HCT116 (cell line): ENCODE measurements at regions not wholly inside any gene's neighbourhood (a gene's known extent, or its start where the extent isn't known, plus 50 kb on each side); places are given as distances from the start of the nearest gene placed in this dataset.

Experiments
- ATAC-seq: fragments of 200-7000 bp; cut with Tn5 transposase; 2 replicates; pipeline ENCODE4 v1.9.1; 2020; ENCODE audit warnings: mild to moderate bottlenecking, moderate library complexity
- BruUV-seq: library from RNA; stranded (reverse); fragments of 400-500 nt; replicated peaks from 2 replicates; lab custom pipeline; 2021; lab: Mats Ljungman, UMichigan
- CTCF ChIA-PET: fragments of 300-600 bp; sonication (Branson Sonifier 250); formaldehyde crosslinking; loops from one replicate; lab custom pipeline; 2021; ENCODE audit warnings: antibody characterized with exemption; lab: Charles Lee
- POLR2A ChIA-PET: fragments of 300-600, 350-600 bp; sonication (Branson Sonifier 250); formaldehyde crosslinking; loops from one replicate; lab custom pipeline; 2021; ENCODE audit warnings: antibody characterized with exemption; lab: Charles Lee
- RAD21 ChIA-PET, 2 experiments: fragments of 300-600 bp; sonication (Branson Sonifier 250); formaldehyde crosslinking; loops; one replicate each; lab custom pipeline; 2023; ENCODE audit warnings: low total read pairs in 2 of 2; ENCODE audit not compliant: uncharacterized antibody in 2 of 2, unreplicated experiment in 2 of 2, low non-redundant PET in 1 of 2; lab: Charles Lee
- DNase-seq: peaks from one replicate; pipeline ENCODE4 v3.0.0-alpha.2; 2010; ENCODE audit warnings: low read depth, low spot score
- H2AFZ ChIP-seq: fragments of 200-600 bp; shearing (Covaris generic), sonication (generic); 2 replicates; pipeline ENCODE4 v1.6.1; 2017; ENCODE audit warnings: low read depth, mixed run types, mixed read lengths, antibody characterized with exemption, low read length; ENCODE audit not compliant: poor library complexity, severe bottlenecking
- H3K27ac ChIP-seq: 2 replicates; pipeline ENCODE4 v1.5.1; 2012; ENCODE audit warnings: low read depth, low read length
- H3K27me3 ChIP-seq: fragments of 200-600 bp; sonication (generic); 2 replicates; pipeline ENCODE4 v1.6.1; 2016; ENCODE audit warnings: mixed run types, low read length, mixed read lengths; ENCODE audit not compliant: insufficient read depth
- H3K36me3 ChIP-seq, 2 experiments: fragments of 200-500 bp in 1 of 2; fragments of 200-600 bp in 1 of 2; sonication (Bioruptor generic) in 1 of 2; sonication (generic) in 1 of 2; 2 replicates each; pipeline versions ENCODE4 v1.5.1 to v1.6.1; 2014 to 2016; ENCODE audit warnings: low read length in 2 of 2, inconsistent platforms in 1 of 2, mixed read lengths in 1 of 2, mixed run types in 1 of 2; ENCODE audit not compliant: insufficient read depth in 2 of 2, control insufficient read depth in 1 of 2
- H3K4me1 ChIP-seq, 2 experiments: fragments of 200-600 bp in 1 of 2; sonication (generic) in 1 of 2; 2 replicates each; pipeline versions ENCODE4 v1.5.1 to v1.6.1; 2012 to 2017; ENCODE audit warnings: low read length in 2 of 2, inconsistent platforms in 1 of 2, mild to moderate bottlenecking in 1 of 2, mixed read lengths in 1 of 2, mixed run types in 1 of 2, moderate library complexity in 1 of 2; ENCODE audit not compliant: insufficient read depth in 2 of 2, control insufficient read depth in 1 of 2
- H3K4me2 ChIP-seq: fragments of 200-600 bp; sonication (generic); 2 replicates; pipeline ENCODE4 v1.6.1; 2017; ENCODE audit warnings: mixed run types, low read length, mixed read lengths
- H3K4me3 ChIP-seq, 2 experiments: fragments of 200-600 bp in 1 of 2; sonication (generic) in 1 of 2; replicated peaks in 1 of 2; 2 replicates each; pipeline ENCODE4 v1.5.1; 2011 to 2016; ENCODE audit warnings: low read length in 2 of 2, control low read depth in 1 of 2, low read depth in 1 of 2, mild to moderate bottlenecking in 1 of 2, mixed read lengths in 1 of 2, mixed run types in 1 of 2
- H3K79me2 ChIP-seq: fragments of 200-600 bp; sonication (generic); 2 replicates; pipeline ENCODE4 v1.6.1; 2017; ENCODE audit warnings: mild to moderate bottlenecking, mixed run types, low read length, moderate library complexity, mixed read lengths; ENCODE audit not compliant: insufficient read depth
- H3K9ac ChIP-seq: fragments of 200-600 bp; sonication (generic); 2 replicates; pipeline ENCODE4 v1.6.1; 2016; ENCODE audit warnings: low read length, mixed read lengths
- H3K9me2 ChIP-seq: fragments of 200-600 bp; sonication (generic), shearing (Covaris generic); 2 replicates; pipeline ENCODE4 v1.6.1; 2017; ENCODE audit warnings: mixed run types, mild to moderate bottlenecking, moderate library complexity; ENCODE audit not compliant: insufficient read depth
- H3K9me3 ChIP-seq, 2 experiments: fragments of 200-500 bp in 1 of 2; fragments of 200-600 bp in 1 of 2; sonication (Bioruptor generic) in 1 of 2; sonication (generic) in 1 of 2; 2 replicates each; pipeline ENCODE4 v1.6.1; 2014 to 2017; ENCODE audit warnings: low read length in 2 of 2, mixed read lengths in 2 of 2, inconsistent platforms in 1 of 2, low read depth in 1 of 2, mild to moderate bottlenecking in 1 of 2, mixed run types in 1 of 2, moderate library complexity in 1 of 2; ENCODE audit not compliant: control insufficient read depth in 1 of 2, insufficient read depth in 1 of 2
- H4K20me1 ChIP-seq: fragments of 200-600 bp; sonication (generic), shearing (Covaris generic); 2 replicates; pipeline ENCODE4 v1.6.1; 2017; ENCODE audit warnings: mixed run types, mild to moderate bottlenecking, moderate library complexity; ENCODE audit not compliant: insufficient read depth
- CBX3 ChIP-seq: IDR thresholded peaks from 2 replicates; pipeline ENCODE4 v1.6.1; 2012; ENCODE audit warnings: low read depth
- CEBPB ChIP-seq: IDR thresholded peaks from 2 replicates; pipeline ENCODE4 v1.6.1; 2012; ENCODE audit warnings: low read depth
- CTCF ChIP-seq, 3 experiments: fragments of 200-600 bp in 1 of 3; sonication (generic) in 1 of 3; IDR thresholded peaks in 2 of 3; conservative IDR thresholded peaks in 1 of 3; 2 replicates each; pipeline ENCODE4 v1.5.1; 2012 to 2017; ENCODE audit warnings: low read depth in 2 of 3, low read length in 2 of 3, antibody characterized with exemption in 1 of 3, borderline replicate concordance in 1 of 3, control low read depth in 1 of 3, mild to moderate bottlenecking in 1 of 3, mixed read lengths in 1 of 3, mixed run types in 1 of 3, moderate library complexity in 1 of 3; ENCODE audit not compliant: insufficient read depth in 1 of 3
- EGR1 ChIP-seq: IDR thresholded peaks from 2 replicates; pipeline ENCODE4 v1.6.1; 2012; ENCODE audit warnings: low read depth
- ELF1 ChIP-seq: IDR thresholded peaks from 2 replicates; pipeline ENCODE4 v1.6.1; 2012; ENCODE audit warnings: low read depth, borderline replicate concordance
- EZH2 ChIP-seq: fragments of 200-600 bp; sonication (generic); IDR thresholded peaks from 2 replicates; pipeline ENCODE4 v1.6.1; 2017; ENCODE audit warnings: antibody characterized with exemption, mixed run types
- EZH2phosphoT487 ChIP-seq: fragments of 200-600 bp; IDR thresholded peaks from 2 replicates; pipeline ENCODE4 v1.6.1; 2018; ENCODE audit warnings: antibody characterized with exemption, borderline replicate concordance
- JUND ChIP-seq: IDR thresholded peaks from 2 replicates; pipeline ENCODE4 v1.6.1; 2012
- MAX ChIP-seq: IDR thresholded peaks from 2 replicates; pipeline ENCODE4 v1.6.1; 2012
- POLR2A ChIP-seq: IDR thresholded peaks from 2 replicates; pipeline ENCODE4 v1.7.0; 2011; ENCODE audit warnings: borderline replicate concordance; ENCODE audit not compliant: insufficient read depth, insufficient read length; ENCODE audit errors: extremely low read depth
- RAD21 ChIP-seq: IDR thresholded peaks from 2 replicates; pipeline ENCODE4 v1.6.1; 2012; ENCODE audit warnings: low read depth, mild to moderate bottlenecking
- SIN3A ChIP-seq: IDR thresholded peaks from 2 replicates; pipeline ENCODE4 v1.6.1; 2012; ENCODE audit warnings: low read depth
- SP1 ChIP-seq: IDR thresholded peaks from 2 replicates; pipeline ENCODE4 v1.6.1; 2012; ENCODE audit warnings: low read depth
- TCF7L2 ChIP-seq: IDR thresholded peaks from 2 replicates; pipeline ENCODE4 v1.7.0; 2011; ENCODE audit warnings: borderline replicate concordance, inconsistent platforms; ENCODE audit not compliant: insufficient read depth, insufficient read length; ENCODE audit errors: extremely low read depth
- YY1 ChIP-seq: IDR thresholded peaks from 2 replicates; pipeline ENCODE4 v1.6.1; 2011; ENCODE audit warnings: low read length, low read depth, moderate library complexity, mild to moderate bottlenecking; ENCODE audit not compliant: insufficient replicate concordance; ENCODE audit errors: extremely low read depth
- ZBTB33 ChIP-seq: IDR thresholded peaks from 2 replicates; pipeline ENCODE4 v1.6.1; 2011; ENCODE audit warnings: mild to moderate bottlenecking, low read length, moderate library complexity; ENCODE audit not compliant: insufficient replicate concordance; ENCODE audit errors: extremely low read depth
- intact Hi-C: fragments of 100-400 bp; cut with micrococcal nuclease; formaldehyde crosslinking; loops from 2 replicates; pipeline ENCODE4 v1.10.0; 2022

- no peak overlapping the region for H2AFZ ChIP-seq
- intact Hi-C loops, result no loop called here
- TF ChIP-seq YY1, result no peak
- TF ChIP-seq JUND, result no peak
- TF ChIP-seq POLR2A, result no peak
- no peak for TF ChIP-seq RAD21
- TF ChIP-seq EZH2phosphoT487, result no peak
- TF ChIP-seq SP1, result no peak
- TF ChIP-seq EZH2, result no peak
- TF ChIP-seq TCF7L2, result no peak
- no peak for TF ChIP-seq MAX
- TF ChIP-seq EGR1, result no peak
- no peak overlapping the region for H3K27ac ChIP-seq
- CTCF ChIA-PET, result no interaction called here
- H3K79me2 ChIP-seq, result no peaks in the 10 kb centered on the region
- no peaks in the 10 kb centered on the region for H3K4me1 ChIP-seq
- no peak for ATAC-seq
- no peak overlapping the region for H3K4me2 ChIP-seq
- H3K9me2 ChIP-seq, result no peaks in the 10 kb centered on the region
- RAD21 ChIA-PET, result no interaction called here
- no peak overlapping the region for H3K9ac ChIP-seq
- no peaks in the 10 kb centered on the region for H3K27me3 ChIP-seq
- DNase-seq, result no peak
- H3K9me3 ChIP-seq, result peaks cover 6 to 11% of the 10 kb centered on the region in 2 experiments; a peak in 2 of 4 replicates
- H4K20me1 ChIP-seq, result no peaks in the 10 kb centered on the region
- H3K4me3 ChIP-seq, result no peak overlapping the region
- no TSS peak for BruUV-seq
- POLR2A ChIA-PET, result no interaction called here
- no peaks in the 10 kb centered on the region for H3K36me3 ChIP-seq
These were observed 155.9 kb downstream of the ERCC6L2 start for GRCh38 chr9:96031366-96031824.

- no peaks in the 10 kb centered on the region for H3K36me3 ChIP-seq
- H3K4me2 ChIP-seq, result no peak overlapping the region
- H4K20me1 ChIP-seq, result no peaks in the 10 kb centered on the region
- ChIA-PET CTCF (no interaction called here), RAD21 (no interaction called here), POLR2A (no interaction called here)
- H3K9me2 ChIP-seq, result no peaks in the 10 kb centered on the region
- BruUV-seq, result no TSS peak
- intact Hi-C loops, result no loop called here
- no peaks in the 10 kb centered on the region for H3K4me1 ChIP-seq
- H3K27ac ChIP-seq, result no peak overlapping the region
- H3K4me3 ChIP-seq, result no peak overlapping the region
- no peaks in the 10 kb centered on the region for H3K79me2 ChIP-seq
- peaks cover 0 to 2% of the 10 kb centered on the region in 2 experiments; a peak in 2 of 4 replicates for H3K9me3 ChIP-seq
- no peaks in the 10 kb centered on the region for H3K27me3 ChIP-seq
- no peak overlapping the region for H3K9ac ChIP-seq
- no peak overlapping the region for H2AFZ ChIP-seq
- DNase-seq, result no peak
- no peak for ATAC-seq
- TF ChIP-seq SIN3A (no peak), CBX3 (no peak), ZBTB33 (no peak), SP1 (no peak), CEBPB (no peak), CTCF (IDR thresholded peaks at IDR 0.05 in 2 of 3, conservative IDR thresholded peaks at IDR 0.05 in 1 of 3; ENCODE audit: borderline replicate concordance in 1 of 3, insufficient read depth in 1 of 3, low read depth in 2 of 3, low read length in 2 of 3) (no peak), JUND (no peak), EZH2phosphoT487 (no peak), ELF1 (no peak), EGR1 (no peak)
These were observed 154.4 kb downstream of the ERCC6L2 start for GRCh38 chr9:96029722-96030530.
